CD4-positive, alpha-beta T cell (primary cell): ENCODE measurements at regions not wholly inside any gene's neighbourhood (a gene's known extent, or its start where the extent isn't known, plus 50 kb on each side); places are given as distances from the start of the nearest gene placed in this dataset.

Source experiments
- ATAC-seq: fragments of 200-7000 bp; cut with Tn5 transposase; one replicate; pipeline ENCODE4 v1.10.0; 2022; ENCODE audit warnings: mild to moderate bottlenecking; ENCODE audit not compliant: poor library complexity
- CTCF ChIA-PET: fragments of 350-600 bp; sonication (Branson Sonifier 250); formaldehyde crosslinking; loops from one replicate; lab custom pipeline; 2021; ENCODE audit warnings: antibody characterized with exemption, inconsistent platforms; lab: Charles Lee
- POLR2A ChIA-PET: fragments of 350-600 bp; sonication (Branson Sonifier 250); formaldehyde crosslinking; loops from one replicate; lab custom pipeline; 2021; ENCODE audit warnings: antibody characterized with exemption, inconsistent platforms; lab: Charles Lee
- DNase-seq, 14 experiments: peaks; one replicate each; pipeline ENCODE4 v3.0.0-alpha.2; 2013 to 2020; ENCODE audit warnings: mixed read lengths in 2 of 14
- H3K27ac ChIP-seq, 2 donors: one replicate each; pipeline versions ENCODE4 v1.5.1 to v1.7.0; 2013; ENCODE audit warnings: low read length in 2 of 2, low read depth in 1 of 2, mild to moderate bottlenecking in 1 of 2
- H3K27me3 ChIP-seq, 2 experiments: 1 replicate in 1 of 2; 2 replicates in 1 of 2; pipeline versions ENCODE4 v1.6.1 to v1.7.0; 2013; ENCODE audit warnings: low read length in 2 of 2, control low read depth in 1 of 2, mild to moderate bottlenecking in 1 of 2, moderate library complexity in 1 of 2; ENCODE audit not compliant: insufficient read depth in 2 of 2, control insufficient read depth in 1 of 2
- H3K36me3 ChIP-seq: one replicate; pipeline ENCODE4 v1.6.1; 2013; ENCODE audit warnings: low read length, control low read depth; ENCODE audit not compliant: insufficient read depth
- H3K4me1 ChIP-seq: one replicate; pipeline ENCODE4 v1.6.1; 2013; ENCODE audit warnings: low read length, control low read depth; ENCODE audit not compliant: insufficient read depth
- H3K4me3 ChIP-seq: one replicate; pipeline ENCODE4 v1.5.1; 2013; ENCODE audit warnings: mild to moderate bottlenecking, low read length, moderate library complexity
- H3K9me3 ChIP-seq, 2 experiments: 1 replicate in 1 of 2; 2 replicates in 1 of 2; pipeline versions ENCODE4 v1.6.1 to v1.7.0; 2013; ENCODE audit warnings: low read length in 2 of 2, mild to moderate bottlenecking in 2 of 2, control low read depth in 1 of 2, moderate library complexity in 1 of 2; ENCODE audit not compliant: control insufficient read depth in 1 of 2, insufficient read depth in 1 of 2
- H3K27ac Mint-ChIP-seq: one replicate; pipeline ENCODE4 v1.8.0; 2020; ENCODE audit warnings: mixed read lengths
- H3K27me3 Mint-ChIP-seq: one replicate; pipeline ENCODE4 v1.8.0; 2021; ENCODE audit warnings: mixed read lengths
- H3K36me3 Mint-ChIP-seq: one replicate; pipeline ENCODE4 v1.8.0; 2021; ENCODE audit warnings: low read depth, mixed read lengths
- H3K4me1 Mint-ChIP-seq: one replicate; pipeline ENCODE4 v1.8.0; 2021; ENCODE audit warnings: low read depth, mixed read lengths
- H3K4me3 Mint-ChIP-seq: one replicate; pipeline ENCODE4 v1.8.0; 2020; ENCODE audit warnings: mild to moderate bottlenecking, mixed read lengths
- H3K9me3 Mint-ChIP-seq: one replicate; pipeline ENCODE4 v1.8.0; 2020; ENCODE audit warnings: mixed read lengths
- CTCF ChIP-seq: fragments of 200-600 bp; IDR thresholded peaks from one replicate; pipeline ENCODE4 v1.8.0; 2022; ENCODE audit warnings: antibody characterized with exemption, mild to moderate bottlenecking
- intact Hi-C, 2 experiments: fragments of 100-400 bp; cut with DNase I in 1 of 2; cut with micrococcal nuclease in 1 of 2; formaldehyde crosslinking; loops; one replicate each; pipeline versions ENCODE4 v1.15.1 to v1.9.0; 2023 to 2025; cut with DNase I, micrococcal nuclease

DNA sequence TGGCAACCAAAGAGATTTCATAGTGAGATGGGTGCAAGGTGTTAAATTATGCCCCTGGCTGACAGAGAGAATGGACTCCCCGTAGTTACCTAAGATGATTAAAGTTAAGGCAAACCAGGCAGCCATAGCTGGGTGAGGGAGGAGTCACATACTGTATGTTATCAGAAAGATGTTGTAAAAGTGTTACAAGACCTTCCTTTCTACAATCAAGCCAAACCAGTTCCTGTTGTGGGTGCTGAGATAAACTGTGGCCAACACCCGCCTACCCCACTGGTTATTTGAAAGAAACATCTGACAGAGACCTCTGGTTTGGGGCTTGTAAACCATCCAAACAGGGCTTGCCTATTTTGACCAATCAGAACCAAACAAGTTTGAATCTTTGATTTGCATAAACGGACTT lies 684.7 kb upstream of the NUDT12 start:
- H3K4me3 ChIP-seq = no peak overlapping the region
- no peaks in the 10 kb centered on the region for H3K9me3 ChIP-seq
- intact Hi-C loops = no loop called here
- Mint-ChIP-seq H3K27me3 (no peaks in the 10 kb centered on the region), H3K4me1 (no peaks in the 10 kb centered on the region), H3K27ac (no peak overlapping the region), H3K9me3 (peaks cover 3% of the 10 kb centered on the region), H3K4me3 (no peak overlapping the region), H3K36me3 (no peaks in the 10 kb centered on the region)
- no peaks in the 10 kb centered on the region for H3K36me3 ChIP-seq
- H3K27me3 ChIP-seq = no peaks in the 10 kb centered on the region
- CTCF ChIA-PET = no interaction called here
- no peak overlapping the region for H3K27ac ChIP-seq
- no peaks in the 10 kb centered on the region for H3K4me1 ChIP-seq
- no peak for TF ChIP-seq CTCF
- no peak for ATAC-seq
- no peak for DNase-seq
- POLR2A ChIA-PET = no interaction called here

GRCh38 chr5:104241046-104241445 lies 678.5 kb upstream of the NUDT12 start:
- ChIA-PET POLR2A (no interaction called here), CTCF (no interaction called here)
- TF ChIP-seq CTCF = no peak
- Mint-ChIP-seq H3K36me3 (no peaks in the 10 kb centered on the region), H3K4me3 (no peak overlapping the region), H3K9me3 (no peaks in the 10 kb centered on the region), H3K4me1 (no peaks in the 10 kb centered on the region), H3K27ac (no peak overlapping the region), H3K27me3 (no peaks in the 10 kb centered on the region)
- H3K4me1 ChIP-seq = no peaks in the 10 kb centered on the region
- no peak overlapping the region for H3K27ac ChIP-seq
- H3K4me3 ChIP-seq = no peak overlapping the region
- intact Hi-C loops = no loop called here
- H3K27me3 ChIP-seq = no peaks in the 10 kb centered on the region
- DNase-seq (no peak), ATAC-seq (no peak)
- H3K36me3 ChIP-seq = no peaks in the 10 kb centered on the region
- no peaks in the 10 kb centered on the region for H3K9me3 ChIP-seq

- H3K27ac ChIP-seq = no peak overlapping the region
- intact Hi-C loops = no loop called here
- DNase-seq = no peak
- Mint-ChIP-seq H3K4me3 (no peak overlapping the region), H3K4me1 (no peaks in the 10 kb centered on the region), H3K9me3 (no peaks in the 10 kb centered on the region), H3K27me3 (no peaks in the 10 kb centered on the region), H3K36me3 (no peaks in the 10 kb centered on the region), H3K27ac (no peak overlapping the region)
- no peaks in the 10 kb centered on the region for H3K9me3 ChIP-seq
- H3K4me3 ChIP-seq = no peak overlapping the region
- CTCF ChIA-PET = no interaction called here
- H3K4me1 ChIP-seq = no peaks in the 10 kb centered on the region
- no peak for ATAC-seq
- H3K27me3 ChIP-seq = no peaks in the 10 kb centered on the region
- POLR2A ChIA-PET = no interaction called here
- no peaks in the 10 kb centered on the region for H3K36me3 ChIP-seq
- no peak for TF ChIP-seq CTCF
These were observed 675.0 kb upstream of the NUDT12 start for GRCh38 chr5:104237586-104237985.
